GM23338 (cell line): ENCODE measurements at regions not wholly inside any gene's neighbourhood (a gene's known extent, or its start where the extent isn't known, plus 50 kb on each side); places are given as distances from the start of the nearest gene placed in this dataset.

ENCODE experiments used
- ATAC-seq: fragments of 200-7000 bp; cut with Tn5 transposase; 3 replicates; pipeline ENCODE4 v1.9.1; 2020
- DNase-seq: peaks from one replicate; pipeline ENCODE4 v3.0.0-alpha.2; 2015; ENCODE audit warnings: low spot score
- H2AFZ ChIP-seq: fragments of 200-600 bp; sonication (generic); 2 replicates; pipeline ENCODE4 v1.8.0; 2016; ENCODE audit warnings: antibody characterized with exemption, mild to moderate bottlenecking, moderate library complexity
- H3F3A ChIP-seq: fragments of 200-600 bp; sonication (generic); replicated peaks from 2 replicates; pipeline ENCODE4 v1.8.0; 2017; ENCODE audit warnings: antibody characterized with exemption, mixed run types, low read depth
- H3K27ac ChIP-seq: fragments of 200-600 bp; sonication (generic); 2 replicates; pipeline ENCODE4 v1.6.1; 2016; ENCODE audit warnings: low read depth
- H3K27me3 ChIP-seq: fragments of 200-600 bp; sonication (generic); 2 replicates; pipeline ENCODE4 v1.8.0; 2016; ENCODE audit warnings: mild to moderate bottlenecking, mixed run types, moderate library complexity; ENCODE audit not compliant: insufficient read depth
- H3K36me3 ChIP-seq: fragments of 200-600 bp; sonication (generic); 2 replicates; pipeline ENCODE4 v1.8.0; 2016; ENCODE audit warnings: mild to moderate bottlenecking; ENCODE audit not compliant: insufficient read depth
- H3K4me1 ChIP-seq: fragments of 200-600 bp; sonication (generic); 2 replicates; pipeline ENCODE4 v1.8.0; 2016; ENCODE audit warnings: mild to moderate bottlenecking, moderate library complexity; ENCODE audit not compliant: insufficient read depth
- H3K4me2 ChIP-seq: fragments of 200-600 bp; sonication (generic); 2 replicates; pipeline ENCODE4 v1.7.1; 2017; ENCODE audit warnings: mixed run types
- H3K4me3 ChIP-seq: fragments of 200-600 bp; sonication (generic); 2 replicates; pipeline ENCODE4 v1.6.1; 2016; ENCODE audit warnings: mixed run types
- H3K79me2 ChIP-seq: fragments of 200-600 bp; sonication (generic); replicated peaks from 2 replicates; pipeline ENCODE4 v1.8.0; 2017; ENCODE audit warnings: mild to moderate bottlenecking; ENCODE audit not compliant: insufficient read depth
- H3K9me2 ChIP-seq: fragments of 200-600 bp; sonication (generic); 2 replicates; pipeline ENCODE4 v1.8.0; 2017; ENCODE audit not compliant: insufficient read depth
- H4K20me1 ChIP-seq: fragments of 200-600 bp; sonication (generic); replicated peaks from 2 replicates; pipeline ENCODE4 v1.8.0; 2017; ENCODE audit warnings: mild to moderate bottlenecking; ENCODE audit not compliant: insufficient read depth
- H3K27ac Mint-ChIP-seq: 2 replicates; pipeline ENCODE4 v1.8.0; 2020; ENCODE audit warnings: inconsistent platforms, mild to moderate bottlenecking, moderate library complexity, mixed read lengths
- H3K27me3 Mint-ChIP-seq: 3 replicates; pipeline ENCODE4 v1.8.0; 2022; ENCODE audit warnings: low read depth, mild to moderate bottlenecking, moderate library complexity, mixed read lengths, inconsistent platforms; ENCODE audit not compliant: insufficient read depth, poor library complexity
- H3K36me3 Mint-ChIP-seq: 3 replicates; pipeline ENCODE4 v1.8.0; 2021; ENCODE audit warnings: low read depth, mild to moderate bottlenecking, inconsistent platforms, moderate library complexity, mixed read lengths
- H3K4me1 Mint-ChIP-seq: 3 replicates; pipeline ENCODE4 v1.8.0; 2020; ENCODE audit warnings: mild to moderate bottlenecking, inconsistent platforms, mixed read lengths
- H3K4me3 Mint-ChIP-seq: 3 replicates; pipeline ENCODE4 v1.8.0; 2021; ENCODE audit warnings: moderate library complexity, mild to moderate bottlenecking, inconsistent platforms, mixed read lengths
- H3K9me3 Mint-ChIP-seq: 3 replicates; pipeline ENCODE4 v1.8.0; 2020; ENCODE audit warnings: moderate library complexity, mild to moderate bottlenecking, inconsistent platforms, mixed read lengths
- CREB1 ChIP-seq: fragments of 250-450 bp; sonication (Bioruptor Pico); IDR thresholded peaks from 2 replicates; pipeline ENCODE4 v1.5.0; 2020; ENCODE audit warnings: low read depth, mild to moderate bottlenecking, moderate library complexity
- EZH2 ChIP-seq: fragments of 200-600 bp; sonication (generic); IDR thresholded peaks from one replicate; pipeline ENCODE4 v1.8.0; 2017; ENCODE audit warnings: antibody characterized with exemption, mild to moderate bottlenecking, low read depth; ENCODE audit not compliant: unreplicated experiment
- ZNF331 ChIP-seq: fragments of 250-450 bp; sonication (Bioruptor Pico); IDR thresholded peaks from 2 replicates; pipeline ENCODE4 v1.5.0; 2020; ENCODE audit warnings: low read depth, mild to moderate bottlenecking, moderate library complexity
- TF ChIP-seq, protein P1 (sequence below): fragments of 250-450 bp; sonication (Bioruptor Pico); IDR thresholded peaks from 2 replicates; pipeline ENCODE4 v1.5.0; 2020; ENCODE audit warnings: mild to moderate bottlenecking, moderate library complexity
- TF ChIP-seq, protein P2 (sequence below), 2 experiments: fragments of 200-600 bp in 1 of 2; sonication (generic) in 1 of 2; conservative IDR thresholded peaks; 2 replicates each; pipeline versions ENCODE4 v1.5.1 to v1.6.1; 2016 to 2017; ENCODE audit warnings: antibody characterized with exemption in 2 of 2, low read depth in 2 of 2, mild to moderate bottlenecking in 2 of 2, moderate library complexity in 1 of 2

DNA sequence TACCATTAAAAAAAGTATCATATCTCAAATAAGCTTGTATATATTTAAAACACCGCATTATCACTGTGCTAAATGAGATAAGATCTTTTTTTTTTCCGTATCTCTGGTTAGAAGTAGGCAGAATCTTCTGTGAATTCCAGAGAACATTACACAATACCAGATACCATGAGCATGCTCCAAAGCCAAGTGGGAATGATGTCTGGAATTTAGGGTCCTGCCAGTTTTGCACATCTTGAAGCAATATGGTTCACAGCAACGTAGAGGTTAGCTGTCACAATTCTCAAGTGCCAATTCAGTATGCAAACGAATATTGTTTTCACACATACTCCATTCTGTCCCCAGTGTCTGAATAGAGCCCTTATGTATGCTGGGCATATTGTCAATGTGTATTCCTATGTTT lies 127.5 kb upstream of the NEIL3 start (continued):
- TF ChIP-seq, protein P1, sequence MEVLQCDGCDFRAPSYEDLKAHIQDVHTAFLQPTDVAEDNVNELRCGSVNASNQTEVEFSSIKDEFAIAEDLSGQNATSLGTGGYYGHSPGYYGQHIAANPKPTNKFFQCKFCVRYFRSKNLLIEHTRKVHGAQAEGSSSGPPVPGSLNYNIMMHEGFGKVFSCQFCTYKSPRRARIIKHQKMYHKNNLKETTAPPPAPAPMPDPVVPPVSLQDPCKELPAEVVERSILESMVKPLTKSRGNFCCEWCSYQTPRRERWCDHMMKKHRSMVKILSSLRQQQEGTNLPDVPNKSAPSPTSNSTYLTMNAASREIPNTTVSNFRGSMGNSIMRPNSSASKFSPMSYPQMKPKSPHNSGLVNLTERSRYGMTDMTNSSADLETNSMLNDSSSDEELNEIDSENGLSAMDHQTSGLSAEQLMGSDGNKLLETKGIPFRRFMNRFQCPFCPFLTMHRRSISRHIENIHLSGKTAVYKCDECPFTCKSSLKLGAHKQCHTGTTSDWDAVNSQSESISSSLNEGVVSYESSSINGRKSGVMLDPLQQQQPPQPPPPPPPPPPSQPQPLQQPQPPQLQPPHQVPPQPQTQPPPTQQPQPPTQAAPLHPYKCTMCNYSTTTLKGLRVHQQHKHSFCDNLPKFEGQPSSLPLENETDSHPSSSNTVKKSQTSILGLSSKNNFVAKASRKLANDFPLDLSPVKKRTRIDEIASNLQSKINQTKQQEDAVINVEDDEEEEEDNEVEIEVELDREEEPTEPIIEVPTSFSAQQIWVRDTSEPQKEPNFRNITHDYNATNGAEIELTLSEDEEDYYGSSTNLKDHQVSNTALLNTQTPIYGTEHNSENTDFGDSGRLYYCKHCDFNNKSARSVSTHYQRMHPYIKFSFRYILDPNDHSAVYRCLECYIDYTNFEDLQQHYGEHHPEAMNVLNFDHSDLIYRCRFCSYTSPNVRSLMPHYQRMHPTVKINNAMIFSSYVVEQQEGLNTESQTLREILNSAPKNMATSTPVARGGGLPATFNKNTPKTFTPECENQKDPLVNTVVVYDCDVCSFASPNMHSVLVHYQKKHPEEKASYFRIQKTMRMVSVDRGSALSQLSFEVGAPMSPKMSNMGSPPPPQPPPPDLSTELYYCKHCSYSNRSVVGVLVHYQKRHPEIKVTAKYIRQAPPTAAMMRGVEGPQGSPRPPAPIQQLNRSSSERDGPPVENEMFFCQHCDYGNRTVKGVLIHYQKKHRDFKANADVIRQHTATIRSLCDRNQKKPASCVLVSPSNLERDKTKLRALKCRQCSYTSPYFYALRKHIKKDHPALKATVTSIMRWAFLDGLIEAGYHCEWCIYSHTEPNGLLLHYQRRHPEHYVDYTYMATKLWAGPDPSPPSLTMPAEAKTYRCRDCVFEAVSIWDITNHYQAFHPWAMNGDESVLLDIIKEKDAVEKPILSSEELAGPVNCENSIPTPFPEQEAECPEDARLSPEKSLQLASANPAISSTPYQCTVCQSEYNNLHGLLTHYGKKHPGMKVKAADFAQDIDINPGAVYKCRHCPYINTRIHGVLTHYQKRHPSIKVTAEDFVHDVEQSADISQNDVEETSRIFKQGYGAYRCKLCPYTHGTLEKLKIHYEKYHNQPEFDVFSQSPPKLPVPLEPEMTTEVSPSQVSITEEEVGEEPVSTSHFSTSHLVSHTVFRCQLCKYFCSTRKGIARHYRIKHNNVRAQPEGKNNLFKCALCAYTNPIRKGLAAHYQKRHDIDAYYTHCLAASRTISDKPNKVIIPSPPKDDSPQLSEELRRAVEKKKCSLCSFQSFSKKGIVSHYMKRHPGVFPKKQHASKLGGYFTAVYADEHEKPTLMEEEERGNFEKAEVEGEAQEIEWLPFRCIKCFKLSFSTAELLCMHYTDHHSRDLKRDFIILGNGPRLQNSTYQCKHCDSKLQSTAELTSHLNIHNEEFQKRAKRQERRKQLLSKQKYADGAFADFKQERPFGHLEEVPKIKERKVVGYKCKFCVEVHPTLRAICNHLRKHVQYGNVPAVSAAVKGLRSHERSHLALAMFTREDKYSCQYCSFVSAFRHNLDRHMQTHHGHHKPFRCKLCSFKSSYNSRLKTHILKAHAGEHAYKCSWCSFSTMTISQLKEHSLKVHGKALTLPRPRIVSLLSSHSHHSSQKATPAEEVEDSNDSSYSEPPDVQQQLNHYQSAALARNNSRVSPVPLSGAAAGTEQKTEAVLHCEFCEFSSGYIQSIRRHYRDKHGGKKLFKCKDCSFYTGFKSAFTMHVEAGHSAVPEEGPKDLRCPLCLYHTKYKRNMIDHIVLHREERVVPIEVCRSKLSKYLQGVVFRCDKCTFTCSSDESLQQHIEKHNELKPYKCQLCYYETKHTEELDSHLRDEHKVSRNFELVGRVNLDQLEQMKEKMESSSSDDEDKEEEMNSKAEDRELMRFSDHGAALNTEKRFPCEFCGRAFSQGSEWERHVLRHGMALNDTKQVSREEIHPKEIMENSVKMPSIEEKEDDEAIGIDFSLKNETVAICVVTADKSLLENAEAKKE (CRISPR knock-in tag): no peak
- TF ChIP-seq ZNF331 (CRISPR knock-in tag): no peak

DNA sequence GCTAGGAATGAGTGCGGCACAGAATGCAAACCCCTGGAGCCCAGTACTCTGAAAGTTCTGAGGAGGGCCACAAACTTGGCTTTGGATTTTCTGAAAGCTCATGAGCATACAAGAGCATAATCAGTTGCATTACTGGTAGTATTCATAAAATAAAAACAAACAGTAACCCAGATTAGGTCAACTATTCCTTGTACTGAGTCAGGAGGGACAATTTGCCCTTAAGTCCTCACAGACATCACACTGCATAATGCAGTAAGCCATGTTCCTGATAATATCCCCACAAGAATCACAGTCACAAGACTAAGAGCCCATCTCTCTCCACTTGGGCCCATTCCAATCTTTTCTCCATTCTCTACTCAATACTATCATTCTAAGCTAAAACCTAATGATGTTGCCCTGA lies 126.9 kb upstream of the NEIL3 start:
- H3K4me2 ChIP-seq: no peak overlapping the region
- peaks cover 3% of the 10 kb centered on the region; the same call in 2 of the 3 replicates for H3K4me1 Mint-ChIP-seq
- no peak overlapping the region for H3K27ac ChIP-seq
- H3K27ac Mint-ChIP-seq: no peak overlapping the region
- ATAC-seq (no peak), DNase-seq (no peak)
- no peak overlapping the region for H3K4me3 ChIP-seq
- H4K20me1 ChIP-seq: no peaks in the 10 kb centered on the region
- no peaks in the 10 kb centered on the region for H3K9me3 Mint-ChIP-seq
- 0 out of 2 replicates have a peak, but pooled peaks cover 3% of the 10 kb centered on the region for H3K9me2 ChIP-seq
- no peaks in the 10 kb centered on the region for H3K36me3 Mint-ChIP-seq
- no peaks in the 10 kb centered on the region for H3F3A ChIP-seq
- no peaks in the 10 kb centered on the region for H3K79me2 ChIP-seq
- H3K36me3 ChIP-seq: no peaks in the 10 kb centered on the region
- no peaks in the 10 kb centered on the region for H3K4me1 ChIP-seq
- H3K27me3 Mint-ChIP-seq: no peaks in the 10 kb centered on the region
- no peak overlapping the region for H3K4me3 Mint-ChIP-seq
- H3K27me3 ChIP-seq: no peaks in the 10 kb centered on the region
- H2AFZ ChIP-seq: no peak overlapping the region
- TF ChIP-seq, protein P2, sequence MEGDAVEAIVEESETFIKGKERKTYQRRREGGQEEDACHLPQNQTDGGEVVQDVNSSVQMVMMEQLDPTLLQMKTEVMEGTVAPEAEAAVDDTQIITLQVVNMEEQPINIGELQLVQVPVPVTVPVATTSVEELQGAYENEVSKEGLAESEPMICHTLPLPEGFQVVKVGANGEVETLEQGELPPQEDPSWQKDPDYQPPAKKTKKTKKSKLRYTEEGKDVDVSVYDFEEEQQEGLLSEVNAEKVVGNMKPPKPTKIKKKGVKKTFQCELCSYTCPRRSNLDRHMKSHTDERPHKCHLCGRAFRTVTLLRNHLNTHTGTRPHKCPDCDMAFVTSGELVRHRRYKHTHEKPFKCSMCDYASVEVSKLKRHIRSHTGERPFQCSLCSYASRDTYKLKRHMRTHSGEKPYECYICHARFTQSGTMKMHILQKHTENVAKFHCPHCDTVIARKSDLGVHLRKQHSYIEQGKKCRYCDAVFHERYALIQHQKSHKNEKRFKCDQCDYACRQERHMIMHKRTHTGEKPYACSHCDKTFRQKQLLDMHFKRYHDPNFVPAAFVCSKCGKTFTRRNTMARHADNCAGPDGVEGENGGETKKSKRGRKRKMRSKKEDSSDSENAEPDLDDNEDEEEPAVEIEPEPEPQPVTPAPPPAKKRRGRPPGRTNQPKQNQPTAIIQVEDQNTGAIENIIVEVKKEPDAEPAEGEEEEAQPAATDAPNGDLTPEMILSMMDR (conservative IDR thresholded peaks at IDR 0.05; ENCODE audit: low read depth in 2 of 2): no peak
- TF ChIP-seq CREB1 (no peak), EZH2 (no peak)
- TF ChIP-seq, protein P1 (CRISPR knock-in tag): no peak
